Gastroesophageal sphincter (tissue), 4 donors: ENCODE measurements at regions not wholly inside any gene's neighbourhood (a gene's known extent, or its start where the extent isn't known, plus 50 kb on each side); places are given as distances from the start of the nearest gene placed in this dataset.

Source experiments
- ATAC-seq: fragments of 150-250 bp; one replicate; pipeline ENCODE4 v1.9.1; 2016; ENCODE audit warnings: mild to moderate bottlenecking, moderate library complexity
- H3K27ac ChIP-seq, 4 donors: fragments of 200-600 bp; sonication (generic) in 3 of 4; 1 replicate in 3 of 4; 2 replicates in 1 of 4; pipeline ENCODE4 v1.5.1; 2016 to 2019
- H3K27me3 ChIP-seq: fragments of 200-600 bp; sonication (generic); one replicate; pipeline ENCODE4 v1.5.1; 2019
- H3K36me3 ChIP-seq, 2 donors: fragments of 200-600 bp; sonication (generic); one replicate each; pipeline ENCODE4 v1.5.1; 2019; ENCODE audit warnings: control low read depth in 1 of 2
- H3K4me1 ChIP-seq, 3 donors: fragments of 200-600 bp; sonication (generic); 1 replicate in 2 of 3; 2 replicates in 1 of 3; pipeline ENCODE4 v1.5.1; 2016 to 2019; ENCODE audit warnings: control low read depth in 2 of 3
- H3K4me3 ChIP-seq, 2 donors: fragments of 200-600 bp; sonication (generic); one replicate each; pipeline ENCODE4 v1.5.1; 2019; ENCODE audit warnings: mild to moderate bottlenecking in 1 of 2, moderate library complexity in 1 of 2
- H3K9me3 ChIP-seq, 3 donors: fragments of 200-600 bp; sonication (generic); one replicate each; pipeline ENCODE4 v1.5.1; 2017 to 2019; ENCODE audit warnings: control low read depth in 2 of 3
- CTCF ChIP-seq, 4 experiments: fragments of 200-600 bp in 2 of 4; fragments of 450-650 bp in 2 of 4; sonication (generic) in 1 of 4; IDR thresholded peaks; one replicate each; pipeline ENCODE4 v1.5.1; 2017 to 2019; ENCODE audit warnings: antibody characterized with exemption in 4 of 4, mild to moderate bottlenecking in 2 of 4, moderate library complexity in 2 of 4
- EP300 ChIP-seq: sonication (generic); formaldehyde crosslinking; IDR thresholded peaks from one replicate; pipeline ENCODE4 v1.6.1; 2017; ENCODE audit warnings: antibody characterized with exemption, mild to moderate bottlenecking
- POLR2A ChIP-seq, 2 donors: fragments of 450-650 bp; IDR thresholded peaks; one replicate each; pipeline ENCODE4 v1.6.1; 2017; ENCODE audit warnings: antibody characterized with exemption in 2 of 2, mild to moderate bottlenecking in 2 of 2, moderate library complexity in 1 of 2
- POLR2AphosphoS5 ChIP-seq: sonication (generic); formaldehyde crosslinking; IDR thresholded peaks from one replicate; pipeline ENCODE4 v1.6.1; 2017; ENCODE audit warnings: antibody characterized with exemption
- WGBS, 2 donors: methylation state at CpG; one replicate each; pipeline ENCODE4 v1.1.5; 2018; ENCODE audit warnings: low coverage in 1 of 2; 5-methylcytosine and 5-hydroxymethylcytosine counted together

GRCh38 chr3:101962055-101962454, 112.7 kb downstream of the NFKBIZ start:
- no peak overlapping the region for H3K27ac ChIP-seq
- peaks cover 0 to 6% (median 0%) of the 10 kb centered on the region in 3 donors for H3K9me3 ChIP-seq
- no peaks in the 10 kb centered on the region for H3K36me3 ChIP-seq
- no peaks in the 10 kb centered on the region for H3K4me1 ChIP-seq
- H3K27me3 ChIP-seq: no peaks in the 10 kb centered on the region
- ATAC-seq: no peak
- WGBS, 2 donors: 22 to 57% methylated on average over 1 of the region's 1 CpG
- no peak for TF ChIP-seq CTCF (IDR thresholded peaks at IDR 0.05)
- TF ChIP-seq POLR2A (IDR thresholded peaks at IDR 0.05): no peak
- no peak overlapping the region for H3K4me3 ChIP-seq

DNA sequence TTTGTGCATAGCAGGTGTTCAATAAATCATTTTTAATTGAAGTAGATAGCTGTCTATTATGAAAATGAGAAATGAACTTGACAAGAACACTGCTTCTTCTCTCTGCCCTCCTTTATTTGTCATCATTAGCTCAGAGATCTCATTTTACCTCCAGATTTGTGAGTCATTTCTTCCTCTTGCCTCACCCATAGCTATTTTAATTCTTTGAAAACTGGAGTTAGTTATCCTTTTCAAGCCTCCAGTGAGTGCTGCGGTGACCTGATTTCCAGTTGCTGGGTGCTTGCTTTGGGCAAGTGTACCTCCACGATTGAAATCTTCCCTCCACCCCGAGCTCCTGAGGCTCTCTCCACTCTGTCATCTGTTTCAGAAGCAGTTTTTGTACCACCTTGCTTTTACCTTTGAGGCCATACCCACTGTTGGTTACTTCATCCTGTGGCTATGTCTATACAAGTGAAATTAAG, 114.6 kb downstream of the NFKBIZ start:
- no peaks in the 10 kb centered on the region for H3K27me3 ChIP-seq
- TF ChIP-seq POLR2AphosphoS5 (no peak), EP300 (no peak), POLR2A (IDR thresholded peaks at IDR 0.05) (no peak), CTCF (IDR thresholded peaks at IDR 0.05) (no peak)
- H3K27ac ChIP-seq: peak overlapping the region in 2 of 4 donors; percentile 3 to 25
- 24 to 89% methylated on average over 3 of the region's 3 CpGs for WGBS, 2 donors
- H3K36me3 ChIP-seq: no peaks in the 10 kb centered on the region
- peak; percentile 58 for ATAC-seq
- H3K4me3 ChIP-seq: no peak overlapping the region
- H3K9me3 ChIP-seq: peaks cover 0 to 6% (median 0%) of the 10 kb centered on the region in 3 donors
- no peaks in the 10 kb centered on the region for H3K4me1 ChIP-seq

GRCh38 chr3:101964861-101965260, 115.5 kb downstream of the NFKBIZ start:
- ATAC-seq: no peak
- H3K4me1 ChIP-seq: no peaks in the 10 kb centered on the region
- peak overlapping the region in 1 of 4 donors; percentile 25 for H3K27ac ChIP-seq
- no peaks in the 10 kb centered on the region for H3K27me3 ChIP-seq
- H3K4me3 ChIP-seq: no peak overlapping the region
- TF ChIP-seq POLR2A (IDR thresholded peaks at IDR 0.05) (no peak), POLR2AphosphoS5 (no peak), CTCF (IDR thresholded peaks at IDR 0.05) (no peak), EP300 (no peak)
- 5 to 51% methylated on average over 2 to 4 of the region's 4 CpGs for WGBS, 2 donors
- H3K9me3 ChIP-seq: peaks cover 0 to 6% (median 0%) of the 10 kb centered on the region in 3 donors
- no peaks in the 10 kb centered on the region for H3K36me3 ChIP-seq

GRCh38 chr3:101966226-101966625, 116.9 kb downstream of the NFKBIZ start:
- Histone ChIP-seq H3K27me3 (no peaks in the 10 kb centered on the region), H3K4me3 (no peak overlapping the region), H3K36me3 (no peaks in the 10 kb centered on the region), H3K4me1 (no peaks in the 10 kb centered on the region), H3K27ac (no peak overlapping the region), H3K9me3 (no peaks in the 10 kb centered on the region)
- TF ChIP-seq EP300: no peak
- TF ChIP-seq POLR2A (IDR thresholded peaks at IDR 0.05): no peak
- TF ChIP-seq POLR2AphosphoS5: no peak
- TF ChIP-seq CTCF (IDR thresholded peaks at IDR 0.05): no peak
- 56 to 79% methylated on average over 1 of the region's 1 CpG for WGBS, 2 donors
- ATAC-seq: no peak

GRCh38 chr3:101970212-101970611, 120.9 kb downstream of the NFKBIZ start:
- H3K36me3 ChIP-seq: no peaks in the 10 kb centered on the region
- 86 to 93% methylated on average over 3 to 4 of the region's 4 CpGs for WGBS, 2 donors

More at GRCh38 chr3:101970212-101970611, 120.9 kb downstream of the NFKBIZ start:
- H3K9me3 ChIP-seq: no peaks in the 10 kb centered on the region
- ATAC-seq: no peak
- no peak overlapping the region for H3K27ac ChIP-seq
- TF ChIP-seq POLR2AphosphoS5 (no peak), CTCF (IDR thresholded peaks at IDR 0.05) (no peak), POLR2A (IDR thresholded peaks at IDR 0.05) (no peak), EP300 (no peak)
- H3K4me1 ChIP-seq: peaks cover 0 to 13% (median 0%) of the 10 kb centered on the region in 3 donors
- no peaks in the 10 kb centered on the region for H3K27me3 ChIP-seq
- no peak overlapping the region for H3K4me3 ChIP-seq
